B cell (primary cell): ENCODE measurements at regions not wholly inside any gene's neighbourhood (a gene's known extent, or its start where the extent isn't known, plus 50 kb on each side); places are given as distances from the start of the nearest gene placed in this dataset.

ENCODE experiments used
- ATAC-seq: fragments of 200-7000 bp; cut with Tn5 transposase; one replicate; pipeline ENCODE4 v1.10.0; 2021; ENCODE audit warnings: low read depth, mild to moderate bottlenecking, moderate number of reproducible peaks, moderate library complexity
- CTCF ChIA-PET: fragments of 350-600 bp; sonication (Branson Sonifier 250); formaldehyde crosslinking; loops from one replicate; lab custom pipeline; 2021; ENCODE audit warnings: antibody characterized with exemption, inconsistent platforms; lab: Charles Lee
- POLR2A ChIA-PET: fragments of 350-600 bp; sonication (Branson Sonifier 250); formaldehyde crosslinking; loops from one replicate; lab custom pipeline; 2021; ENCODE audit warnings: antibody characterized with exemption; lab: Charles Lee
- DNase-seq: peaks from one replicate; pipeline ENCODE4 v3.0.0; 2013
- H2AFZ ChIP-seq: 2 replicates; pipeline ENCODE4 v1.6.1; 2012; ENCODE audit warnings: mild to moderate bottlenecking, low read depth, low read length; ENCODE audit not compliant: insufficient read depth, poor library complexity, severe bottlenecking
- H3K27ac ChIP-seq, 2 donors: 1 replicate in 1 of 2; 2 replicates in 1 of 2; pipeline ENCODE4 v1.5.1; 2012 to 2013; ENCODE audit warnings: low read length in 2 of 2, mild to moderate bottlenecking in 2 of 2, moderate library complexity in 1 of 2
- H3K27me3 ChIP-seq, 4 experiments: fragments of 200-600 bp in 1 of 4; sonication (generic) in 1 of 4; replicated peaks in 1 of 4; 1 replicate in 2 of 4; 2 replicates in 2 of 4; pipeline versions ENCODE4 v1.6.1 to v1.7.0; 2013 to 2016; ENCODE audit warnings: low read length in 3 of 4, mild to moderate bottlenecking in 2 of 4, mixed read lengths in 1 of 4, moderate library complexity in 1 of 4; ENCODE audit not compliant: insufficient read depth in 4 of 4, control insufficient read depth in 3 of 4; ENCODE audit errors: control extremely low read depth in 1 of 4
- H3K36me3 ChIP-seq, 2 experiments: replicated peaks in 1 of 2; 1 replicate in 1 of 2; 2 replicates in 1 of 2; pipeline versions ENCODE4 v1.6.1 to v1.7.1; 2013; ENCODE audit warnings: low read length in 1 of 2; ENCODE audit not compliant: insufficient read depth in 2 of 2, control insufficient read depth in 1 of 2; ENCODE audit errors: control extremely low read depth in 1 of 2, extremely low read depth in 1 of 2
- H3K4me1 ChIP-seq, 2 donors: fragments of 200-600 bp in 1 of 2; sonication (generic) in 1 of 2; 1 replicate in 1 of 2; 2 replicates in 1 of 2; pipeline versions ENCODE4 v1.5.1 to v1.6.1; 2013 to 2017; ENCODE audit warnings: low read length in 2 of 2; ENCODE audit not compliant: control insufficient read depth in 2 of 2, insufficient read depth in 2 of 2
- H3K4me2 ChIP-seq: replicated peaks from 2 replicates; pipeline ENCODE3; 2012; ENCODE audit warnings: mild to moderate bottlenecking, low read depth, low read length; ENCODE audit not compliant: poor library complexity, severe bottlenecking
- H3K4me3 ChIP-seq, 5 experiments: fragments of 200-600 bp in 1 of 5; sonication (generic) in 1 of 5; 1 replicate in 3 of 5; 2 replicates in 2 of 5; pipeline versions ENCODE4 v1.5.1 to v1.7.0; 2011 to 2016; ENCODE audit warnings: low read length in 4 of 5, mild to moderate bottlenecking in 4 of 5, low read depth in 2 of 5, control low read depth in 1 of 5, moderate library complexity in 1 of 5; ENCODE audit not compliant: insufficient read depth in 1 of 5; ENCODE audit errors: control extremely low read depth in 1 of 5, extremely low read depth in 1 of 5
- H3K79me2 ChIP-seq: fragments of 200-600 bp; sonication (generic); one replicate; pipeline ENCODE4 v1.6.0; 2016; ENCODE audit warnings: low read length; ENCODE audit not compliant: control insufficient read depth, insufficient read depth
- H3K9ac ChIP-seq: fragments of 200-600 bp; sonication (generic); 2 replicates; pipeline ENCODE4 v1.6.1; 2017; ENCODE audit warnings: mild to moderate bottlenecking, low read length, moderate library complexity
- H3K9me3 ChIP-seq, 3 donors: one replicate each; pipeline versions ENCODE4 v1.6.1 to v1.7.1; 2013; ENCODE audit warnings: low read length in 2 of 3; ENCODE audit not compliant: control insufficient read depth in 2 of 3, insufficient read depth in 1 of 3; ENCODE audit errors: control extremely low read depth in 1 of 3
- H4K20me1 ChIP-seq: 2 replicates; pipeline ENCODE4 v1.6.0; 2012; ENCODE audit warnings: mild to moderate bottlenecking, low read length; ENCODE audit not compliant: insufficient read depth, control insufficient read depth, poor library complexity, severe bottlenecking
- H3K27ac Mint-ChIP-seq: one replicate; pipeline ENCODE4 v1.8.0; 2021; ENCODE audit warnings: mixed read lengths
- H3K27me3 Mint-ChIP-seq: one replicate; pipeline ENCODE4 v1.8.0; 2021; ENCODE audit warnings: mixed read lengths
- H3K4me1 Mint-ChIP-seq: one replicate; pipeline ENCODE4 v1.8.0; 2021; ENCODE audit warnings: mixed read lengths
- H3K4me3 Mint-ChIP-seq: one replicate; pipeline ENCODE4 v1.8.0; 2021; ENCODE audit warnings: mixed read lengths
- H3K9me3 Mint-ChIP-seq: one replicate; pipeline ENCODE4 v1.8.0; 2022; ENCODE audit warnings: mixed read lengths; ENCODE audit not compliant: insufficient read depth
- EZH2 ChIP-seq: IDR thresholded peaks from 2 replicates; pipeline ENCODE4 v1.6.1; 2012; ENCODE audit warnings: borderline replicate concordance, low read depth, mild to moderate bottlenecking, moderate library complexity, low read length; ENCODE audit not compliant: insufficient read depth, poor library complexity, severe bottlenecking
- WGBS: methylation state at CpG from one replicate; pipeline ENCODE4 v1.1.5; 2013; ENCODE audit warnings: missing lambda C conversion rate; ENCODE audit not compliant: insufficient coverage; 5-methylcytosine and 5-hydroxymethylcytosine counted together
- intact Hi-C: fragments of 100-400 bp; cut with micrococcal nuclease; formaldehyde crosslinking; loops from one replicate; pipeline ENCODE4 v1.10.0; 2022
- TF ChIP-seq, protein P1 (sequence below): fragments of 200-600 bp; IDR thresholded peaks from one replicate; pipeline ENCODE4 v1.8.0; 2022; ENCODE audit warnings: antibody characterized with exemption, mild to moderate bottlenecking

DNA sequence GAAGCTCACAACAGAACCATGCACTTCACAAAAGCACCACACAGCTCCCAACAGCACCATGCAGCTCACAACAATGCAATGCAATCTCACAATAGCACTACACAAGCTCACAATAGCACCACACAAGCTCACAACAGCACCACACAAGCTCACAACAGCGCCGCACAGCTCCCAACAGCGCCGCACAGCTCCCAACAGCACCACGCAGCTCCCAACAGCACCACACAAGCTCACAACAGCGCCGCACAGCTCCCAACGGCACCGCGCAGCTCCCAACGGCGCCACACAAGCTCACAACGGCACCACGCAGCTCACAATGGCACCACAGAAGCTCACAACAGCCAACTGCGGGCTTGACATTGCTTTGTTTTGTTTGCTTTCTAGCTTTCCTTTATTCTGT is 198.1 kb downstream of the DLL1 start:
- H3K4me3 Mint-ChIP-seq, result no peak overlapping the region
- Histone ChIP-seq H2AFZ (no peak overlapping the region), H3K9me3 (peaks cover 0 to 8% (median 0%) of the 10 kb centered on the region in 3 donors), H3K4me1 (peaks cover 29 to 31% of the 10 kb centered on the region in 2 donors), H3K9ac (no peak overlapping the region), H4K20me1 (no peaks in the 10 kb centered on the region), H3K4me2 (no peak overlapping the region), H3K4me3 (no peak overlapping the region), H3K79me2 (no peaks in the 10 kb centered on the region), H3K27me3 (peaks cover 0 to 13% (median 0%) of the 10 kb centered on the region in 4 experiments), H3K27ac (no peak overlapping the region), H3K36me3 (no peaks in the 10 kb centered on the region)
- H3K9me3 Mint-ChIP-seq, result no peaks in the 10 kb centered on the region
- POLR2A ChIA-PET, result no interaction called here
- CTCF ChIA-PET, result no interaction called here
- intact Hi-C loops, result no loop called here
- DNase-seq (no peak), ATAC-seq (no peak)
- H3K27me3 Mint-ChIP-seq, result peaks cover 1% of the 10 kb centered on the region
- no peak overlapping the region for H3K27ac Mint-ChIP-seq
- peaks cover 31% of the 10 kb centered on the region for H3K4me1 Mint-ChIP-seq
- TF ChIP-seq, protein P1, sequence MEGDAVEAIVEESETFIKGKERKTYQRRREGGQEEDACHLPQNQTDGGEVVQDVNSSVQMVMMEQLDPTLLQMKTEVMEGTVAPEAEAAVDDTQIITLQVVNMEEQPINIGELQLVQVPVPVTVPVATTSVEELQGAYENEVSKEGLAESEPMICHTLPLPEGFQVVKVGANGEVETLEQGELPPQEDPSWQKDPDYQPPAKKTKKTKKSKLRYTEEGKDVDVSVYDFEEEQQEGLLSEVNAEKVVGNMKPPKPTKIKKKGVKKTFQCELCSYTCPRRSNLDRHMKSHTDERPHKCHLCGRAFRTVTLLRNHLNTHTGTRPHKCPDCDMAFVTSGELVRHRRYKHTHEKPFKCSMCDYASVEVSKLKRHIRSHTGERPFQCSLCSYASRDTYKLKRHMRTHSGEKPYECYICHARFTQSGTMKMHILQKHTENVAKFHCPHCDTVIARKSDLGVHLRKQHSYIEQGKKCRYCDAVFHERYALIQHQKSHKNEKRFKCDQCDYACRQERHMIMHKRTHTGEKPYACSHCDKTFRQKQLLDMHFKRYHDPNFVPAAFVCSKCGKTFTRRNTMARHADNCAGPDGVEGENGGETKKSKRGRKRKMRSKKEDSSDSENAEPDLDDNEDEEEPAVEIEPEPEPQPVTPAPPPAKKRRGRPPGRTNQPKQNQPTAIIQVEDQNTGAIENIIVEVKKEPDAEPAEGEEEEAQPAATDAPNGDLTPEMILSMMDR, result no peak
- TF ChIP-seq EZH2, result no peak
- WGBS, result 87% methylated on average over 12 of the region's 15 CpGs

DNA sequence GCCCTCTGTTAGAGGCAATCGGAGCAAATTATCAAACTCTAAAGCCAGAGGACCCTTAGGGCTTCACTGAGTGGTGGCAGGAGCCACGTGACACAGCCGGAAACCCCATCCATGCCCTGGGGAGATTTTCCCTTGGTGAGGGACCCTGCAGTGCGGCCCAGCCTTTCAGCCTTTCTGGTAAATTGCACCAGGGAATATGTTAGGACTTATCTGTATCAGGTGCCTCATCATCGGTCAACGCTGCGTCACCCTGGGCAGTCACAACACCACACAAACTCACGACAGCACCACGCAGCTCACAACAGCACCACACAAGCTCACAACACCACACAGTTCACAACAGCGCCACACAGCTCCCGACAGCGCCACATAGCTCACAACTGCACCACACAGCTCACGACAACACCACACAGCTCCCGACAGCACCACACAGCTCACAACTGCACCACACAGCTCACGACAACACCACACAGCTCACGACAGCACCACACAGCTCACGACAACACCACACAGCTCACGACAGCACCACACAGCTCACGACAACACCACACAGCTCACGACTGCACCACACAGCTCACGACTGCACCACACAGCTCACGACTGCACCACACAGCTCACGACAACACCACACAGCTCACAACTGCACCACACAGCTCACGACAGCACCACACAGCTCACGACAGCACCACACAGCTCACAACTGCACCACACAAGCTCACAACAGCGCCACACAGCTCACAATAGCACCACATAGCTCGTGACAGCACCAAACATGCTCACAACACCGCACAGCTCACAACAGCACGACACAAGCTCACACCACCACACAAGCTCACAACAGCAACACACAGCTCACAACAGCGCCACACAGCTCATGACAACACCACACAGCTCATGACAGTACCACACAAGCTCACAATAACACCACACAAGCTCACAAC is 199.0 kb downstream of the DLL1 start:
- Mint-ChIP-seq H3K4me3 (no peak overlapping the region), H3K27ac (no peak overlapping the region), H3K27me3 (no peaks in the 10 kb centered on the region), H3K9me3 (no peaks in the 10 kb centered on the region), H3K4me1 (peaks cover 31% of the 10 kb centered on the region)
- Histone ChIP-seq H3K27ac (no peak overlapping the region), H3K4me1 (peaks cover 29 to 33% of the 10 kb centered on the region in 2 donors), H3K4me2 (no peak overlapping the region), H3K79me2 (no peaks in the 10 kb centered on the region), H3K9ac (no peak overlapping the region), H3K36me3 (no peaks in the 10 kb centered on the region), H4K20me1 (no peaks in the 10 kb centered on the region), H3K4me3 (no peak overlapping the region), H2AFZ (no peak overlapping the region), H3K9me3 (peaks cover 0 to 14% (median 0%) of the 10 kb centered on the region in 3 donors), H3K27me3 (peaks cover 0 to 9% (median 0%) of the 10 kb centered on the region in 4 experiments)
- TF ChIP-seq, protein P1, result no peak
- TF ChIP-seq EZH2, result no peak
- no peak for ATAC-seq
- no peak for DNase-seq
- CTCF ChIA-PET, result interaction anchor here (0.9 kb wide), 1 partner anchor 14 kb away, joined by 3 read pairs; no protein-coding TSS in a partner anchor
- intact Hi-C loops, result no loop called here
- POLR2A ChIA-PET, result no interaction called here
- WGBS, result 97% methylated on average over 27 of the region's 30 CpGs
